Gastrocnemius medialis (tissue), 4 donors: ENCODE measurements at regions not wholly inside any gene's neighbourhood (a gene's known extent, or its start where the extent isn't known, plus 50 kb on each side); places are given as distances from the start of the nearest gene placed in this dataset.

Source experiments
- ATAC-seq, 2 donors: fragments of 150-250 bp; one replicate each; pipeline ENCODE4 v1.9.1; 2016
- DNase-seq, 2 donors: peaks; one replicate each; pipeline ENCODE4 v3.0.0-alpha.2; 2019
- H3K27ac ChIP-seq, 4 donors: fragments of 200-600 bp; sonication (generic); 1 replicate in 1 of 4; 2 replicates in 3 of 4; pipeline ENCODE4 v1.5.1; 2016 to 2018; ENCODE audit warnings: mild to moderate bottlenecking in 2 of 4, moderate library complexity in 1 of 4
- H3K27me3 ChIP-seq, 3 donors: fragments of 200-600 bp; sonication (generic) in 2 of 3; 1 replicate in 1 of 3; 2 replicates in 2 of 3; pipeline versions ENCODE4 v1.5.1 to v1.6.0; 2016 to 2019; ENCODE audit warnings: mild to moderate bottlenecking in 1 of 3, moderate library complexity in 1 of 3
- H3K36me3 ChIP-seq, 2 donors: fragments of 200-600 bp; sonication (generic) in 1 of 2; one replicate each; pipeline ENCODE4 v1.5.1; 2017 to 2018
- H3K4me1 ChIP-seq, 2 donors: fragments of 200-600 bp; sonication (generic) in 1 of 2; one replicate each; pipeline ENCODE4 v1.5.1; 2016 to 2017; ENCODE audit warnings: mild to moderate bottlenecking in 2 of 2
- H3K4me3 ChIP-seq, 4 donors: fragments of 200-600 bp; sonication (generic) in 3 of 4; 1 replicate in 1 of 4; 2 replicates in 3 of 4; pipeline ENCODE4 v1.5.1; 2016 to 2019; ENCODE audit warnings: mild to moderate bottlenecking in 2 of 4
- H3K9me3 ChIP-seq, 3 donors: fragments of 200-600 bp; sonication (generic) in 2 of 3; 1 replicate in 1 of 3; 2 replicates in 2 of 3; pipeline ENCODE4 v1.5.1; 2016 to 2019
- POLR2A ChIP-seq, 2 donors: fragments of 450-650 bp; IDR thresholded peaks; one replicate each; pipeline ENCODE4 v1.6.1; 2017; ENCODE audit warnings: antibody characterized with exemption in 2 of 2, mild to moderate bottlenecking in 2 of 2, moderate library complexity in 2 of 2
- in situ Hi-C, 4 donors: fragments of 200-750 bp; cut with MboI; loops; one replicate each; pipeline versions ENCODE4 v1.15.0 to v1.8.0; 2017; ENCODE audit warnings: low sequenced_read_pairs in 4 of 4
- intact Hi-C: fragments of 100-400 bp; cut with DNase I; formaldehyde crosslinking; loops from one replicate; pipeline ENCODE4 v1.15.1; 2023; ENCODE audit warnings: low total_unique reads
- TF ChIP-seq, protein P1 (sequence below), 5 experiments: fragments of 450-650 bp in 3 of 5; fragments of 200-600 bp in 2 of 5; sonication (generic) in 2 of 5; IDR thresholded peaks in 4 of 5; conservative IDR thresholded peaks in 1 of 5; 1 replicate in 4 of 5; 2 replicates in 1 of 5; pipeline ENCODE4 v1.5.1; 2016 to 2019; ENCODE audit warnings: antibody characterized with exemption in 5 of 5, mild to moderate bottlenecking in 3 of 5, moderate library complexity in 3 of 5

DNA sequence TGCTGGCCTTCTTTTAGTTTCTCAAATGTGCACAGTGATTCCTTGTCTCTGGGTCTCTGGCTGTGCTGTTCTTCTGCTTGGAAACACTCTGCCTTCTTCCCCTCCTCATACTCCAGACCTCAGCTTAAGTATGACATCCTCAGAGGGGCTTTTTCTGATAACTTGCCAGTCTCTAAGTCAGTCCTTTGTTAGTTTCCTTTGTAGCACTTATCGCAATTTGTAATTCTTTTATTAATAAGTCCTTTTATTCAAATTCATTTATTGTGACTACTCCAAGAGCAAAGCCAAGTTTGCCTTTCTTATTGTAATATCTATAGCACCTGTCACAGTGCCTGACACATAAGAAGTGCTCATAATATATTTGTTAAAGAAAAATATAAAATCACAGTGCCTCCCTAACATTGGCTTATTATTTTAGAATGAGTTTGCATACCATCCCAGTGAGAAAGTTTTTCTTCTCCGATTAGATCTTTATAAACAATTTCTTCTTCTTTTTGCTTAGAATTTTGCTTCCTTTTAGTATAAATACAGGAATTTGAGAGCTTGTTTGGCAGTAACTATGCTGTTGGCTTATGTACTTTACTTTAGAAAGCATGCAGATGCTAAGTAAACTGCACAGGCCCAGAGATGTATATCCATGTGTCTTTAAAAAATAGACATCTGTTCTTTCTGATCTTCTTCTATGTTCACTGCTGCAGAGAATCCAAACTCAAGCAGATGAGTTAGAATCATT is 198.0 kb downstream of the GAS1 start:
- no peak for ATAC-seq
- Histone ChIP-seq H3K4me1 (no peaks in the 10 kb centered on the region), H3K9me3 (no peaks in the 10 kb centered on the region), H3K4me3 (no peak overlapping the region), H3K27ac (no peak overlapping the region), H3K27me3 (no peaks in the 10 kb centered on the region), H3K36me3 (no peaks in the 10 kb centered on the region)
- in situ Hi-C loops, result loop anchor here in 1 of 4 donors (25.0 kb wide), 2 partner anchors 112 to 262 kb away; no protein-coding TSS in a partner anchor
- no peak for DNase-seq
- intact Hi-C loops, result no loop called here
- TF ChIP-seq, protein P1, sequence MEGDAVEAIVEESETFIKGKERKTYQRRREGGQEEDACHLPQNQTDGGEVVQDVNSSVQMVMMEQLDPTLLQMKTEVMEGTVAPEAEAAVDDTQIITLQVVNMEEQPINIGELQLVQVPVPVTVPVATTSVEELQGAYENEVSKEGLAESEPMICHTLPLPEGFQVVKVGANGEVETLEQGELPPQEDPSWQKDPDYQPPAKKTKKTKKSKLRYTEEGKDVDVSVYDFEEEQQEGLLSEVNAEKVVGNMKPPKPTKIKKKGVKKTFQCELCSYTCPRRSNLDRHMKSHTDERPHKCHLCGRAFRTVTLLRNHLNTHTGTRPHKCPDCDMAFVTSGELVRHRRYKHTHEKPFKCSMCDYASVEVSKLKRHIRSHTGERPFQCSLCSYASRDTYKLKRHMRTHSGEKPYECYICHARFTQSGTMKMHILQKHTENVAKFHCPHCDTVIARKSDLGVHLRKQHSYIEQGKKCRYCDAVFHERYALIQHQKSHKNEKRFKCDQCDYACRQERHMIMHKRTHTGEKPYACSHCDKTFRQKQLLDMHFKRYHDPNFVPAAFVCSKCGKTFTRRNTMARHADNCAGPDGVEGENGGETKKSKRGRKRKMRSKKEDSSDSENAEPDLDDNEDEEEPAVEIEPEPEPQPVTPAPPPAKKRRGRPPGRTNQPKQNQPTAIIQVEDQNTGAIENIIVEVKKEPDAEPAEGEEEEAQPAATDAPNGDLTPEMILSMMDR (IDR thresholded peaks at IDR 0.05 in 4 of 5, conservative IDR thresholded peaks at IDR 0.05 in 1 of 5), result no peak
- no peak for TF ChIP-seq POLR2A (IDR thresholded peaks at IDR 0.05)

DNA sequence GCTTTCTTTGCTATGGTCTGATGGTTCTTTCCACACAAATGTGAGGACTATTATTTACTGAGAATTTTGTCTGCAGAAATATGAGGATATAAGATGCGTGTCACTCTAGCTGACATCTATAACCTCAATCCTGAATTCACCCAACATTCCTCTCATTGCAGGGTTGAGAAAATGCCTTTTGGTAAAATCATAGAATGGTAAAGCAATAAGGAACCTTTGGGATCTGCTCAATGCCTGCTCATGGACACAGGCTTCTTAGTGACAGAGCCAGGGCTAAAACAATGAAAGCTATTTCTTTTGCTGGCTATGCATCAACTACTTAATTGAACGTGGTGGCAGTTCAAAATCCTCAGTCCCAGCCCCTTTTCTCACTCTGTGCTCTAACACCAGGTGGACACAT is 199.6 kb downstream of the GAS1 start:
- no peak overlapping the region for H3K27ac ChIP-seq
- ATAC-seq, result no peak
- H3K36me3 ChIP-seq, result no peaks in the 10 kb centered on the region
- no peak for TF ChIP-seq POLR2A (IDR thresholded peaks at IDR 0.05)
- TF ChIP-seq, protein P1 (IDR thresholded peaks at IDR 0.05 in 4 of 5, conservative IDR thresholded peaks at IDR 0.05 in 1 of 5), result no peak
- H3K9me3 ChIP-seq, result no peaks in the 10 kb centered on the region
- no peak overlapping the region for H3K4me3 ChIP-seq
- in situ Hi-C loops, result loop anchor here in 1 of 4 donors (25.0 kb wide), 2 partner anchors 110 to 260 kb away; no protein-coding TSS in a partner anchor
- no peak for DNase-seq
- no peaks in the 10 kb centered on the region for H3K27me3 ChIP-seq
- intact Hi-C loops, result no loop called here
- no peaks in the 10 kb centered on the region for H3K4me1 ChIP-seq

DNA sequence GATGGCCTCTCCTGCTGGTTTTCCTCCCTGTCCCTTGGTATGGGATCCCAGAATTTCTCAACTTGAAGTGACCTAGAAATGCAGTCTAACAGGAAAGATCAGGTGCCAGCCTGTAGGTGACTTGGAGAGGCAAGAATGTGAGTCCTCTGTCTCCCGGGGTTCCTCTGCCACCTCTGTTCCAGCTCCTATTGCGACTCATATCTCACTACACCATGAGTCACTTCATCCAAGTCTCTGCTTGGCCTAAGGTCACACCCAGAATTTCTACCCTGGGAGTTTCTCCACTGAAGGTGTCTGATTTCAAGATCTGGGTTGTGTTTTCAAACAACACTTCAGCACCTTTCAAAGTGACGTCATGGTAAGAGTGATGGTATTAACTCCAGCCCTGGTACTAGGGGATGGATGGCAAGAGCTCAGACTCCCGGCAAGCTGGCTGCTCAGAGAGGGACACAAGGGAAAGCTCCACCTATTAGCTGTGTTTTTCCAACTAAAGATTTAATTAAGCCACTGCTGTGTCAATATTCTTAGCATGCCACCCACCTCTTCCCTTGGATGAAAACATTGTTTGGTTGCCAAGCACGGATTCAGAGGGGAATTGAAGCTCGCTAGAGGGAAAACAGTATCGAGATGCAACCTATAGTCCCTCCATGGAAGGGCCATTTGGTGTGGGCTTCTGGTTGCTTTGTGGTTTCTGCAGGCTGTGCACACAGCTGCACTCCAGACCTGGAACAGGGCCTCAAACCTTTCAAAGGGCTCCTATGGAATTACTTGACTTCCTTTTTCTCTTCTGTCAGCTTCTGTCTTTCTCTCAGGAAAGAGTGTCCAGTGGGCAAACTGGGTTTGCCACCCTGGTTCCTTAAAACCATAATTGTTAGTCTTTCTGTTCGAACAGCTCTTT is 205.7 kb downstream of the GAS1 start:
- no peak overlapping the region for H3K4me3 ChIP-seq
- DNase-seq (peak in 1 of 2 donors; percentile 21), ATAC-seq (peak in 1 of 2 donors; percentile 60)
- in situ Hi-C loops (loop anchor here in 1 of 4 donors (25.0 kb wide), 2 partner anchors 104 to 254 kb away; no protein-coding TSS in a partner anchor), intact Hi-C loops (no loop called here)
- TF ChIP-seq, protein P1 (IDR thresholded peaks at IDR 0.05 in 4 of 5, conservative IDR thresholded peaks at IDR 0.05 in 1 of 5), result no peak
- no peak for TF ChIP-seq POLR2A (IDR thresholded peaks at IDR 0.05)
- no peaks in the 10 kb centered on the region for H3K9me3 ChIP-seq
- H3K27ac ChIP-seq, result no peak overlapping the region
- no peaks in the 10 kb centered on the region for H3K4me1 ChIP-seq
- H3K27me3 ChIP-seq, result no peaks in the 10 kb centered on the region
- H3K36me3 ChIP-seq, result no peaks in the 10 kb centered on the region

DNA sequence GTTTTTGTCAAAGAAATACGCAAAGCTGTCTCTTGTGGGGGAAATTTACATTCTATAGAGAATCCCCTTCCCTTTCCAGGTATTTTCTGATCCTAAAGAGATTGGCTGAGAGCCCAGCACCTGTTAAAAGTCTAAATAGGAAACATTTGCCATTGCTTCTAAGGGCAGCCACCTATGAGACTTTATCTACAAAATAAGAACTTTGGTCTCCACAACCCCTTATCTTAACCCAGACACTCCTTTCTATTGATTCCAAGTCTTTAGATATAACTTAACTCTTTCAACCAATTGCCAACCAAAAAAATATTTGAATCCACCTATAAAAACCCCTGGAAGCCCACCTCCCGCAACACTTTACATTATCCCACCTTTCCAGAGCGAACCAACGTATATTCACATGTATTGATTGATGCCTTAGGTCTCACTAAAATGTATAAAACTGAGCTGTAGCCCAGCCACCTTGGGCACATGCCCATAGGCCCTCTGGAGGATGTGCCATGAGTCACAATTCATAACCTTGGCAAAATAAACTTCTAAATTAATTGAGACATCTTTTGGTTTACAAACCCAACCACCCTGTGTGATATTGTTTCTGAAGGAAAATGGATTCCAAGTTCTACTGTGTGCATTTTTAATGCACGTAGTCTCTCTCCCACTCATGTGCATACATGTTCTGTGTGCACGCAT is 211.4 kb downstream of the GAS1 start:
- in situ Hi-C loops (loop anchor here in 1 of 4 donors (25.0 kb wide), 2 partner anchors 99 to 249 kb away; no protein-coding TSS in a partner anchor), intact Hi-C loops (no loop called here)
- Histone ChIP-seq H3K27ac (no peak overlapping the region), H3K4me1 (peaks cover 0 to 6% of the 10 kb centered on the region in 2 donors), H3K36me3 (no peaks in the 10 kb centered on the region), H3K9me3 (no peaks in the 10 kb centered on the region), H3K4me3 (no peak overlapping the region), H3K27me3 (no peaks in the 10 kb centered on the region)
- DNase-seq, result no peak
- no peak for ATAC-seq
- TF ChIP-seq, protein P1 (IDR thresholded peaks at IDR 0.05 in 4 of 5, conservative IDR thresholded peaks at IDR 0.05 in 1 of 5), result no peak
- TF ChIP-seq POLR2A (IDR thresholded peaks at IDR 0.05), result no peak
